ENCODE measurements at regions not wholly inside any gene's neighbourhood (a gene's known extent, or its start where the extent isn't known, plus 50 kb on each side); places are given as distances from the start of the nearest gene placed in this dataset.

DNA sequence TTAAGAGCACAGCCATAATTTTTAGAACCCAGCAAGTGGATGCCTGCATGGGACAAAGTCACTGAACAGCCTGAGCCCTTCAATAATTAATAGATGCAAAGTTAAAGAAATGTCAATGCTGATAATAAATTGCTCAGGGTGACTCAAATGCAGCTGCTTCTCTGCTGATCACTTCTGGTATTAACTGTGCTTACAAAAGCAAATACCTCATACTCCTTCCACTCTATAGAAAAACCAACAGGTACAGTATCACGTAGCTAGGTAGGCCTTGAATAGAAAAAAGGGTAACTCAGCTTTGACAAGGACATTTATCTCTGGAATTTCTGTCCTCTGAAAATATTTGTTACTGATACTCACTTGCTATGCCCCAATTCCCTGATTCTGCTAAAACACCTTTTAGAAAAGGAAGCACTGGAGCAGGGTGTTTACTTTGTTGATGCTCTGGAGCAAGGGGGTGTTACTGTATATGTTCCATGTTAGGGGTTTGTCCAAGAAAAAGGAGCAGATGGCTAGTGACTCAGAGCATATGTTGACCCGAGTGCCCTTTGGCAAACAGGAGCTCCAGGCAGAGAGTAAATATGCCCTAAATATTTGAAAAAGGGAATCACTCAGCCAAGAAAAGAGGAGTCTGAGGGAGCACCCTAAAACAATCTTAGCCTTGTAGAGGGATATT lies 59.1 kb upstream of the RTN4 start:
- TF ChIP-seq, protein P1, sequence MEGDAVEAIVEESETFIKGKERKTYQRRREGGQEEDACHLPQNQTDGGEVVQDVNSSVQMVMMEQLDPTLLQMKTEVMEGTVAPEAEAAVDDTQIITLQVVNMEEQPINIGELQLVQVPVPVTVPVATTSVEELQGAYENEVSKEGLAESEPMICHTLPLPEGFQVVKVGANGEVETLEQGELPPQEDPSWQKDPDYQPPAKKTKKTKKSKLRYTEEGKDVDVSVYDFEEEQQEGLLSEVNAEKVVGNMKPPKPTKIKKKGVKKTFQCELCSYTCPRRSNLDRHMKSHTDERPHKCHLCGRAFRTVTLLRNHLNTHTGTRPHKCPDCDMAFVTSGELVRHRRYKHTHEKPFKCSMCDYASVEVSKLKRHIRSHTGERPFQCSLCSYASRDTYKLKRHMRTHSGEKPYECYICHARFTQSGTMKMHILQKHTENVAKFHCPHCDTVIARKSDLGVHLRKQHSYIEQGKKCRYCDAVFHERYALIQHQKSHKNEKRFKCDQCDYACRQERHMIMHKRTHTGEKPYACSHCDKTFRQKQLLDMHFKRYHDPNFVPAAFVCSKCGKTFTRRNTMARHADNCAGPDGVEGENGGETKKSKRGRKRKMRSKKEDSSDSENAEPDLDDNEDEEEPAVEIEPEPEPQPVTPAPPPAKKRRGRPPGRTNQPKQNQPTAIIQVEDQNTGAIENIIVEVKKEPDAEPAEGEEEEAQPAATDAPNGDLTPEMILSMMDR (IDR thresholded peaks at IDR 0.05; ENCODE audit: unreplicated experiment) = no peak
- Mint-ChIP-seq H3K27me3 (ENCODE audit: unreplicated experiment) (peaks cover 2% of the 10 kb centered on the region), H3K4me3 (ENCODE audit: unreplicated experiment) (no peak overlapping the region), H3K4me1 (ENCODE audit: unreplicated experiment) (peaks cover 16% of the 10 kb centered on the region), H3K27ac (ENCODE audit: unreplicated experiment) (no peak overlapping the region), H3K9me3 (ENCODE audit: unreplicated experiment) (no peaks in the 10 kb centered on the region), H3K36me3 (ENCODE audit: low read depth, unreplicated experiment) (no peaks in the 10 kb centered on the region)
- DNase-seq (ENCODE audit: low spot score) = no peak

DNA sequence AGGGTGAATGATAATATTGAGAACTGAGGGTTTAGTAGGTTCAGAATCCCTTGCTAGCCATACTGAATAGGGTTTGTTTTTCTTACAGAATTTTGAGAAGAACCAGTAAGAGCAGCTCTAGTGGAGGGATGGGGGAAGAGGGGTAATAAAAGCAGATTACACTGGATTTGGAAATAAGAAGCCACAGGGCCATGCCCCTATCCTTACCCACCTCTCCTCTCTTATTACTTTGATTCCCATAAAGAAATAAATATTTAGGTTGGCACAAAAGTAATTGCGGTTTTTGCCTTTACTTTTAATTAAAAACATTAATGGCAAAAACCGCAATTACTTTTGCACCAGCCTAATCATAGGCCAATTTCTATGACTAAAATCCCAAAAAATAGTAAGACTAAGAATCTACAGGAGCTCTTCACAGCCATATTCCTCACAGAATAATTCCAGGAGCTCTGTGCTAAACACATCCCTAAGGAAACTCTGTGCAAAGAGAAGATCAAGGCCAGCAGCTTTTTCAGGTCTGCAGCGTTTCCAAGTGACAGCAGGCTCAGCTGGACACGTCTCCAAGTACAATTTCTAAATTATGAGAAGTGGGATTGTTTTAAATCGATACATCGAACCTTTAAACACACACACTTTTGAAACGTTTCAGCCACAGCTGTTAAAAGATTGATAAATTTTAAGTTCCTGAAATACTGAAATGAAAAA lies 58.4 kb upstream of the RTN4 start:
- DNase-seq (ENCODE audit: low spot score) = no peak
- TF ChIP-seq, protein P1 (IDR thresholded peaks at IDR 0.05; ENCODE audit: unreplicated experiment) = no peak
- no peak overlapping the region for H3K4me3 Mint-ChIP-seq (ENCODE audit: unreplicated experiment)
- H3K27me3 Mint-ChIP-seq (ENCODE audit: unreplicated experiment) = peaks cover 2% of the 10 kb centered on the region
- H3K9me3 Mint-ChIP-seq (ENCODE audit: unreplicated experiment) = no peaks in the 10 kb centered on the region
- H3K4me1 Mint-ChIP-seq (ENCODE audit: unreplicated experiment) = peaks cover 16% of the 10 kb centered on the region
- no peak overlapping the region for H3K27ac Mint-ChIP-seq (ENCODE audit: unreplicated experiment)
- H3K36me3 Mint-ChIP-seq (ENCODE audit: low read depth, unreplicated experiment) = no peaks in the 10 kb centered on the region

DNA sequence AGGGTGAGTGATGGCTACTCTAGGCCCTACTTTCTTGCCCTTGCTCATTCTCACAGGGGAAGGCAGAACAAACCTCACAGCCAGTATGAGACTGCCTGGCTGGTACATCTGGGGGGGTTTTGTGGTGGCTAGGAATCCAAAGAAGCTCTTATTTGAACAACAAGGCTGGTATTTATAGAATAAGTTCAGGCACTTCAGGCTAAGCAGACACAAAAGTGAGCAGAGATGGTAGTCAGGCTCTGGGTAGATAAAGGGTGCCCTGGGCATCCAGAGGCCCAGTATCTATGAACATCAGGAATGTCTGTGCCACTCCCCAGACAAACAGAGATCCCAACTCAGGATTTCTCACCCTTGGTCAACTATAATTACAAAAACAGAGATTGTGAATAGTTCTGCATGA lies 57.2 kb upstream of the RTN4 start:
- no peak for DNase-seq (ENCODE audit: low spot score)
- H3K9me3 Mint-ChIP-seq (ENCODE audit: unreplicated experiment) = no peaks in the 10 kb centered on the region
- H3K36me3 Mint-ChIP-seq (ENCODE audit: low read depth, unreplicated experiment) = no peaks in the 10 kb centered on the region
- H3K27ac Mint-ChIP-seq (ENCODE audit: unreplicated experiment) = no peak overlapping the region
- peaks cover 2% of the 10 kb centered on the region for H3K27me3 Mint-ChIP-seq (ENCODE audit: unreplicated experiment)
- TF ChIP-seq, protein P1 (IDR thresholded peaks at IDR 0.05; ENCODE audit: unreplicated experiment) = no peak
- peaks cover 11% of the 10 kb centered on the region for H3K4me1 Mint-ChIP-seq (ENCODE audit: unreplicated experiment)
- H3K4me3 Mint-ChIP-seq (ENCODE audit: unreplicated experiment) = no peak overlapping the region

DNA sequence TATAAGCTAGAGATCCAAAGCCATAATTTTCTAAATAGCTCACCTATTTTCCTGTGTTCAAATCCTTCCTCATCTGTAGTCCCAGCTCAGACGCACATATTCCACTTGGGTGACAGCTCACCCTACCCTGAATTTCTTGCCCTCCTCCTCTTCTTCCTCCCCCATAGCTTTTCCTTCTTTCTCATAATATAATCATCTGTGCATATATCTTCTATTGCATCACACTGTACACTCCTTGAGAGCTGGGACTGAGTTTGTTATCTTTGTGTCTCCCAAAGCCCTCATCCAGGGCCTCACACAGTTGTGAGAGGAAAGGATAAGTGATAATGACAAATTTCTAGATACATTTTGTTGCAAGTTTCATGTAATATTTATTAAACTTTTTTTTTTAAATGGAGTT lies 55.9 kb upstream of the RTN4 start:
- Mint-ChIP-seq H3K36me3 (ENCODE audit: low read depth, unreplicated experiment) (no peaks in the 10 kb centered on the region), H3K4me1 (ENCODE audit: unreplicated experiment) (peaks cover 1% of the 10 kb centered on the region), H3K27ac (ENCODE audit: unreplicated experiment) (no peak overlapping the region), H3K27me3 (ENCODE audit: unreplicated experiment) (peaks cover 2% of the 10 kb centered on the region), H3K9me3 (ENCODE audit: unreplicated experiment) (no peaks in the 10 kb centered on the region), H3K4me3 (ENCODE audit: unreplicated experiment) (no peak overlapping the region)
- TF ChIP-seq, protein P1 (IDR thresholded peaks at IDR 0.05; ENCODE audit: unreplicated experiment) = no peak
- DNase-seq (ENCODE audit: low spot score) = no peak

DNA sequence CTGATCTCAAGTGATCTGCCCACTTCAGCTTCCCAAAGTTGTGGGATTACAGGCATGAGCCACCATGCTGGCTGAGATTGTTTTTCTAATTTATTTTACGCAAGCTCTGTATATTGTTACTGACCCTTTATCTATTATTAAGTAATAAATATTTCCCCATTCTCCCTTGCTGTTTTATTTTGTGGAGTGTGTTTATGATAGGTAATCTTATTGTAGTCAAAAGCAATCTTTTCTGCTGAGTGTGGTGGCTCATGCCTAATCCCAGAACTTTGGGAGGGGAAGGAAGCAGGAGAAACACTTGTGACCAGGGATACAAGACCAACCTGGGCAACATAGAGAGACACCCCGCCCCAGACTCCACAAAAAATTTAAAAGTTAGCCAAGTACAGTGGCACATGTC lies 55.2 kb upstream of the RTN4 start:
- TF ChIP-seq, protein P1 (IDR thresholded peaks at IDR 0.05; ENCODE audit: unreplicated experiment) = no peak
- Mint-ChIP-seq H3K9me3 (ENCODE audit: unreplicated experiment) (no peaks in the 10 kb centered on the region), H3K4me3 (ENCODE audit: unreplicated experiment) (no peak overlapping the region), H3K36me3 (ENCODE audit: low read depth, unreplicated experiment) (no peaks in the 10 kb centered on the region), H3K4me1 (ENCODE audit: unreplicated experiment) (no peaks in the 10 kb centered on the region), H3K27ac (ENCODE audit: unreplicated experiment) (no peak overlapping the region), H3K27me3 (ENCODE audit: unreplicated experiment) (no peaks in the 10 kb centered on the region)
- DNase-seq (ENCODE audit: low spot score) = no peak

Data from endothelial cell (in vitro differentiated cells).